ENCODE measurements at regions not wholly inside any gene's neighbourhood (a gene's known extent, or its start where the extent isn't known, plus 50 kb on each side); places are given as distances from the start of the nearest gene placed in this dataset.

DNA sequence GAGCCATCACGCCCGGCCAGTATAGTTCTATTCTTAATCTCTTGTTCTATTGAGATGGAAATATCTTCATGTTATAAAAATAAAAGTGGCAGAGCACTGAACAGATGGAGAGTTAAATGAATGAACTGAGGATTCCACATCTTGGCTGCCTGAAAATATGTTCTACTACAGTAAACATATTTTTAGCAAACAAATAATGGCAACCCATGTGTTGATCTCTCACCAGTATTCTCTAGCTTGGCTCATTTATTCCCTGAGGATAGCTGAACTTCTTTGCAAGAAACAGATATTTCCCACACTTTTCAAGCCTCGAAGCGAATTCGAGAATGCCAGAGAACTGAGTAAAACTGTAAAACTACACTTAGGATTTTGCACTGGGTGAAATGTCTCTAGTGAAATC, 58.9 kb downstream of the DIRAS3 start:
- no peak for DNase-seq (ENCODE audit: low read depth, low spot score)

- no peak for DNase-seq (ENCODE audit: low read depth, low spot score)
These were observed 62.4 kb downstream of the DIRAS3 start for GRCh38 chr1:67988066-67988465.

GRCh38 chr1:67987046-67987799, 63.2 kb downstream of the DIRAS3 start:
- DNase-seq (ENCODE audit: low read depth, low spot score) = no peak

GRCh38 chr1:67983867-67984266, 66.6 kb downstream of the DIRAS3 start:
- no peak for DNase-seq (ENCODE audit: low read depth, low spot score)

- no peak for DNase-seq (ENCODE audit: low read depth, low spot score)
These were observed 70.4 kb downstream of the DIRAS3 start for GRCh38 chr1:67980028-67980427.

GRCh38 chr1:67979532-67979931, 70.9 kb downstream of the DIRAS3 start:
- DNase-seq (ENCODE audit: low read depth, low spot score) = no peak

GRCh38 chr1:67978890-67979516, 71.4 kb downstream of the DIRAS3 start:
- DNase-seq (ENCODE audit: low read depth, low spot score) = no peak

GRCh38 chr1:67977756-67978155, 72.7 kb downstream of the DIRAS3 start:
- no peak for DNase-seq (ENCODE audit: low read depth, low spot score)

GRCh38 chr1:67973051-67973450, 77.4 kb downstream of the DIRAS3 start:
- DNase-seq (ENCODE audit: low read depth, low spot score) = no peak

GRCh38 chr1:67970088-67970487, 80.3 kb downstream of the DIRAS3 start:
- no peak for DNase-seq (ENCODE audit: low read depth, low spot score)

GRCh38 chr1:67969446-67969845, 81.0 kb downstream of the DIRAS3 start:
- DNase-seq (ENCODE audit: low read depth, low spot score) = no peak

- DNase-seq (ENCODE audit: low read depth, low spot score) = no peak
These were observed 83.8 kb downstream of the DIRAS3 start for GRCh38 chr1:67966666-67967009.

DNA sequence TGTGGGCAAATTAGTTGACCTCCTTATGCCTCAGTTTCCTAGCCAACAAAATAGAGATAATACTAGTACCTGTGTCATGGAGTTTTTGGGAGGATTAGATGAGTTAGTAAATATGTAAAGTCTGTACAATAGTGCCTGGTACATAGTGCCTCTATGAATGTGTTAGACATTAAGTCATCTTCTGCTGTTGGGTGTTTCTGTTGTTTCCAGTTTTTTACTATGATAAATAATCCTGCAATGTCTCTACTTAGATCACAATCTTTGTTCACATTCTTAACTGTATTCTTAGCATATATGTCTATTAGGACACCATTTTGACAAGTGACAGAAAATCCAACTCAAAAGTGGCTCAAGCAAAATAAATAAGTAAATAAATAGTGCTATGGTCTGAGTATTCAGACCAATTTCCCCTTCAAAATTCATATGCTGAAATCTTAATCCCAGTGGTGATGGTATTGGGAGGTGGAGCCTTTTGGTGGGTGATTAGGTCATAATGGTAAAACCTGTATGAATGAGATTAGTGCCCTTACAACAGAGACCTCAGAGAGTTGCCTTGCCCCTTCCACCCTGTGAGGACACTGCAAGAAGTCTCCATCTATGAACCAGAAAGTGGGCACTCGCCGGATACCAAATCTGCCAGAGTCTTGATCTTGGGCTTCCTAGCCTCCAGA, 84.3 kb downstream of the DIRAS3 start:
- no peak for DNase-seq (ENCODE audit: low read depth, low spot score)

GRCh38 chr1:67963263-67963662, 87.2 kb downstream of the DIRAS3 start:
- DNase-seq (ENCODE audit: low read depth, low spot score) = no peak

GRCh38 chr1:67960766-67961165, 89.7 kb downstream of the DIRAS3 start:
- DNase-seq (ENCODE audit: low read depth, low spot score) = no peak

DNA sequence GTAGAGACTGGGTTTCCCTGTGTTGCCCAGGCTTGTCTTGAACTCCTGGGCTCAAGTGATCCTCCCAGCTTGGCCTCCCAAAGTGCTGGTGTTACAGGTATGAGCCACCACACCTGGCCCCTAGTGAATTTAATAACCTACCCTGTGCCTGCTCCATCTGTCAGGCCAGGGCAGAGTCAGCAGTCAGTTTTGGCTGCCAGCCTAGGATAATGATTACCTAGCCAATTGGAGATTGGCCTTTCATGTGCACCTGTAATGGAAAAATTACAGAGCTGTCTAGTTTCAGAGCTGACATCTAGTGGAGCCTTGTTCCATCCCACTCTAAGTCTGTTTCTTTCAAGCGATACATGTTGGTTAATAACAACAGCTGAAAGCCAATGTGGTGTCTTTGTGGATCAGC, 92.0 kb downstream of the DIRAS3 start:
- no peak for DNase-seq (ENCODE audit: low read depth, low spot score)

DNA sequence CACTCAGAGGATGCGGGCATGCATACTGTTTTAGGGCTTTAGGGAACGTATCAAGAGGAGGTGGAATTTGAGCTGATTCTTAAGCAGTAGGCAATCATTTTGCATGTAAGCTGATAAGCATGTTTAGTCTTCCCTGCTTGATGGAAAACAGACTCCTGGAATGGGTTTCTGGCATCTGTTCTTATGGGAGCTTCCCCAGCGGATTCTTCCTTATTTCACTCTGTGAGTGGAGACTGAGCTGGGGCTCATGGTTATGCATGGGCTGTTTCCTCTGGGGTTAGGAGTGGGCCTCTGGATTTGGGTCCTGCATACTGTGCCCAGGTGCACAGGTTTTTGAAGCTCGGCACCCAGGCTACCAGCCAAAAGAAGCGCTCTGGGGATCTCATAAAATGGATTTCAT, 93.4 kb downstream of the DIRAS3 start:
- no peak for DNase-seq (ENCODE audit: low read depth, low spot score)

DNA sequence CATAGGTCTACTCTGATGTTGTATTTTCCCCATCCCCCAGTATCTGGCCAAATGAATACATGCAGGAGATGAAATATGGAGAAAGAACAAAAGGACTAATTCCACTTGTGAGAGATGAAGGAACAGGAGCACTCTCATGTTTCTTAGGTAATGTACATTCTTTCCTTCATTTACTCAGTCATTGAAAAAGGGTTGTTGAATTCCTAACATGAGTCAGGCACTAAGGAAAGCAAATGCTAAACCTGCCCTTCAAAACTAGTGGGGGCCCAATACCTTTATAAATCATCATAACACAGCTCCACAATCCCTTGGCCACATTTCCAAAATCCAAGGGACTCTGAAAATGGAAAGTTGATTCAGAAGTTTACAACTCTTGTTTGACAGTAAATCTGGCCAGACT, 94.3 kb downstream of the DIRAS3 start:
- no peak for DNase-seq (ENCODE audit: low read depth, low spot score)

DNA sequence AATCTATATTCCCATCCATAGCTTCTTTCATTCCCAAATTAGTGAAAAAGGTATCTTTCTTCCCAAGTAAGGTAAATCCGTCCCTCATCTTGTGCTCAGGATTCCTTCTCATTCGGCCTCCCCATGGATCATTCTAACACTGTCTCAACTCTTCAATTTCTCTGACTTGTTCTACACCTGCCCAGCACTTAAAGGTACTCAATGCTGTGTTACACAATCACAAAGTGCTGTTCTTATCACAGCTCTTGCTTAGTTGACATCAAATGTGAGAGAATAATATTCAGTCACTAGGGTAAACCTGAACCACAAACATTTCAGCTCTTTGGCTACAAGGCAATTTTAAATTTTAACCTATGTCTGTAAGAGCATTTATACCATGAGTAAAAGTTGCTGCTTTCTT, 94.8 kb downstream of the DIRAS3 start:
- no peak for DNase-seq (ENCODE audit: low read depth, low spot score)

- DNase-seq (ENCODE audit: low read depth, low spot score) = no peak
These were observed 97.1 kb downstream of the DIRAS3 start for GRCh38 chr1:67953301-67953700.

DNA sequence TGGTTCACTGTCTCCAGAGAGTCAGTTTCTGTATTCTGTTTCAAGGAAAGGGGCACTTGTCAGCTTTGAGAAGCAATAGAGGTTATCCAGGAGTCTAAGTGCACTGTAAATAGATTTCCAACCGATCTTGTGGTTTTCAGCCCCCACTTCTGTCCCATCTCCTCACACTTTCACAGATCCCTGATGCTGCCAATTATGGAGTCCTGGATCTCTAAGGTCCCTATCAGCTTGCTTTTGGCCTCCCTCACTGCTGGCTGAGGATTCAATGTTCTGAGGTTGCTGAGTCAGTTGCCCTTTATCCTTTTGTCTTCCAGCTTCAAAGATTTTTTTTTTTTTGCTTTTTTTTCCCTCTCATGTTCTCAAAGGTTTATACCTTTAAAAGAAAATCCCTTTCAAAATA, 98.4 kb downstream of the DIRAS3 start:
- DNase-seq (ENCODE audit: low read depth, low spot score) = no peak

GRCh38 chr1:67951014-67951413, 99.4 kb downstream of the DIRAS3 start:
- no peak for DNase-seq (ENCODE audit: low read depth, low spot score)

Data from brain pericyte (primary cell).